ENCODE measurements at regions not wholly inside any gene's neighbourhood (a gene's known extent, or its start where the extent isn't known, plus 50 kb on each side); places are given as distances from the start of the nearest gene placed in this dataset.

- no peak for DNase-seq (ENCODE audit: low spot score)
These were observed 108.4 kb upstream of the RASGRP1 start for GRCh38 chr15:38672814-38673670.

GRCh38 chr15:38674448-38674847, 109.8 kb upstream of the RASGRP1 start:
- DNase-seq (ENCODE audit: low spot score): no peak

- no peak for DNase-seq (ENCODE audit: low spot score)
These were observed 113.7 kb upstream of the RASGRP1 start for GRCh38 chr15:38678281-38678680.

- no peak for DNase-seq (ENCODE audit: low spot score)
These were observed 116.2 kb upstream of the RASGRP1 start for GRCh38 chr15:38680775-38681174.

DNA sequence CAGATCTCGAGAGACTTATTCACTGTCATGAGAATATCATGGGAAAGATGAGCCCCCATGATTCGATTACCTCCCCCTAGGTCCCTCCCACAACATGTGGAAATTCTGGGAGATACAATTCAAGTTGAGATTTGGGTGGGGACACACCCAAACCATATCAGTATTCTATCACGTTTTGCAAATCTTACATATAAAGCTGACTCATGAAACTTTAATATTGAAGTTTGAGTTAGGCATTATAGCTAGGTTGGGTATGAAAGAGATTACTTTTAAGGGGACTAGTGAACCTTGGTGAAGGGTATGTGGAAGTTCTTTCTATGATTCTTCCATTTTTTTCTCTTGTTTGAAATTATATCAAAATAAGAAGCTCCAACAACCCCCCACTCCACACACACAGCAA, 117.7 kb upstream of the RASGRP1 start:
- DNase-seq (ENCODE audit: low spot score): no peak

- no peak for DNase-seq (ENCODE audit: low spot score)
These were observed 118.2 kb upstream of the RASGRP1 start for GRCh38 chr15:38682861-38683260.

- DNase-seq (ENCODE audit: low spot score): peak; percentile 54
These were observed 119.0 kb upstream of the RASGRP1 start for GRCh38 chr15:38683382-38684242.

DNA sequence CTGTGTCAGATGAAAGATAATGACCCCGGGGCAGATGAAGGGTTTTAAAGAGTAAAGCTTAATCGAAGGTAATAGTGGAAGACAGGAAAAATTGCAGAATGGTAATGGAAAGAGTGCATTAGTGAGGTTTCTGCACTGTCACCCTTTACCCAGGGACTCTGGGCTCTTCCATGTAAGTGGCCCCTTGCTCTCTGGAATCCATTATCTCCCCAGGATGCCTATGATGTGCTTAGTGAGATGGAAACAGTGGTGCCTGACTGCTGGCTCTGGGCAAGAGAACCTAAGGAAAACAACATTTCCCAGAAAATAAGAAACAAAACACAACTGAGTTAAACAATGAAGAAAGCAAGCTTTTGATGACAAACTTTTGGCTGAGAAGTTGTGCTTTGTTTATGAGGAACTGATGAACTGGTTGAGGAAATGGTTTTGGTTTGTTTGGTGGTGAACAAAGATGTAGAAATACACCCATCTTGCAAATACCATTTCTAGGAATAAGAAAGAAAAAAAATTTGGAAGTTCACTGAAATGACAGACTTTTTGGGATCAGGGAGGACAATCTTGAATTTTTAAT, 119.9 kb upstream of the RASGRP1 start:
- no peak for DNase-seq (ENCODE audit: low spot score)

DNA sequence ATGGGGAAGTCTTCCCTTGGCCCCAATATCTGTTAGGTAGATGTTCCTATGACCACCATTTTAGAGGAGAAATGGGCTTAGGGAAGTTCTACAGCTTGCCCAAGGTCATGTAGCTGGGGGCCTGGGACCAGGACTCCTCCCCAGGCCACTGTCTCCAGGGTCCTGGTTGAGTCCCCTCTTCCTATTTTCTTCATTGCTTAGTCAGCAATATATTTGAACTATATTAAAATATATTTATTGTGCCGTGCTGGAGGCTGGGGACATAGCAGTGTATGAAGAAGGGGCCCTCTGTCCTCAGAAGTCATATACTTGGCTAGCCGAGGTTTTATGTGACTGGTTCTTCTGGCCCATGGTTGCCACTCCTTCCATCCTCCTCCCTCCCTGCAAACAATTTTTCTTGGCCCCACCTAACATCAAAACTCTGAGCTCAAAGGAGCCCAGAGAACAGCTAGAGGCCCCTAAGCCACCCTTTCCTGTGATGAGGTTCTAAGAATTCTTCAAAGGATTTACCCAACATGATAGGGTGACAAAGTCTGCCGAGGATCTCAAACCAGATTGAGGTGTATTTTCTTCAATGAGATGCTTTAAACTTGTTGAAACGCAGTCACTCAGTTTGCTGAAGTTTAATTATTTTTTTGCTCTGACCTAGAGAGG, 121.2 kb upstream of the RASGRP1 start:
- DNase-seq (ENCODE audit: low spot score): no peak

GRCh38 chr15:38687340-38687739, 122.7 kb upstream of the RASGRP1 start:
- DNase-seq (ENCODE audit: low spot score): no peak

DNA sequence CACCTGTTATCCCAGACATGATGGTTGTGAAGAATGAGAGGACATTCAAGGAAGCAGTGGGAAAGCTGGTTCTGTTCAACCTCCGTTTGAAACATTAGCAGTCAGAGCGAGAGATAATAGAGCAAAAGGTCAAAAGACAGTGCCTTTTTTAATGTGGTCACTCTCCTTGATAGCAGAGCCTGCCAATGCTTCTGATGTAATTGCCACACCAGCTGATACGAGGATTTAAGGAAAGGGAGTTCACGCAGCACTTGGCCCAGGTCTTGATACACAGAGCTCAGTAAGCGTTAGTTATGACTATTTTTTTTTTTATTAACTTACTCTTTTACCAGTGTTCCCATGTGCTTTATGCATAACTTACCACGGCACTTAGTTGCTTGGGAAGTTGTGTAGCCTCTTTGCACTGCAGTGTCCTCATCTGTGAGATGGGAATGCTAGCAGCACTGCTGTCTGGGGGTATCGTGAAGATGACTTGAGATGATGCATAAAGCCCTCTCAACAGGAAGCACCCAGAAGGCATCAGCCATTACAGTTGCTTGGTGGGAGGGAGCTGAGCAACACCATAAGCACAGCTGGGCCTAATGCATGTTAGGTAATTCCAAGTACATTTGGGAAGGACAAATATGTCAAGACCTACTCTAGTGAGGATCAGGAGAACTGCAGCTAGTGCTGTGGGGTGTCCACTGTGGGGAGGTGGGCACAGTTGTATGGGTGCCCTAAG, 123.3 kb upstream of the RASGRP1 start:
- no peak for DNase-seq (ENCODE audit: low spot score)

DNA sequence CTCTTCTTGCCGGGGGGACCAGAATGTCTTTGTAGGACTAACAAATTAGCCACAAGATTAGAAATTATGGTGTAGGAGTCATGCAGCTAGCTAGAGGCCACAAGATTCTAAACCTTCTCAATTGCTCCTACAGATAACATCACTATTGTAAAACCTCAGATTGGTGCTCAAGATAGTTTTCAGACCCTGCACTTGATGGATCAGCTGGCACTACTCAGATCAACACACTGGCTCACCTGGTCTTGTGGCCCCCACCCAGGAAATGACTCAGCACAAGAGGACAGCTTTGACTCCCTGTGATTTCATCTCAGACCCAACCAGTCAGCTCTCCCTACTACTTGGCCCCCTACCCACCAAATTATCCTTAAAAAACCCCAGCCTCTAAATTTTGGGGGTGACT, 124.1 kb upstream of the RASGRP1 start:
- DNase-seq (ENCODE audit: low spot score): no peak

- no peak for DNase-seq (ENCODE audit: low spot score)
These were observed 124.9 kb upstream of the RASGRP1 start for GRCh38 chr15:38689522-38689921.

DNA sequence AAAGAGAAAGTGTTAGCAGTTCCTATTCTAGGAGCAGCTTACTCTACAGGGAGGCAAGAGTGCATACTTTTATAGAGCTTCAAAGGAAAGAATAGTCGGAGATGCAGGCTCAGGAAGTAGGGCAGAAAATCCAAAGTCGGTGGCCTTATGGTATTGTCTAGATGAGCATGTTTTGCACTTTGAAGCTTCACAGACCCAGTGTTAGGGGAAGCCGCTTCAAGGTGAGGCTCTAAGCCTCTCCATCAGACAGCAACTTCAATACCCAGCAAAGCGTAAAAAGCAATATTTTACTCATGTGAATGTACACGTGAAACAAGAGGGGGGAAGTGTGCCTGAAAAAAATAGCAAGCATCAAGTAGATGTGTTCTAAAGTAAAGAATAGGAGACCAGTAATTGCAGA, 125.6 kb upstream of the RASGRP1 start:
- DNase-seq (ENCODE audit: low spot score): no peak

DNA sequence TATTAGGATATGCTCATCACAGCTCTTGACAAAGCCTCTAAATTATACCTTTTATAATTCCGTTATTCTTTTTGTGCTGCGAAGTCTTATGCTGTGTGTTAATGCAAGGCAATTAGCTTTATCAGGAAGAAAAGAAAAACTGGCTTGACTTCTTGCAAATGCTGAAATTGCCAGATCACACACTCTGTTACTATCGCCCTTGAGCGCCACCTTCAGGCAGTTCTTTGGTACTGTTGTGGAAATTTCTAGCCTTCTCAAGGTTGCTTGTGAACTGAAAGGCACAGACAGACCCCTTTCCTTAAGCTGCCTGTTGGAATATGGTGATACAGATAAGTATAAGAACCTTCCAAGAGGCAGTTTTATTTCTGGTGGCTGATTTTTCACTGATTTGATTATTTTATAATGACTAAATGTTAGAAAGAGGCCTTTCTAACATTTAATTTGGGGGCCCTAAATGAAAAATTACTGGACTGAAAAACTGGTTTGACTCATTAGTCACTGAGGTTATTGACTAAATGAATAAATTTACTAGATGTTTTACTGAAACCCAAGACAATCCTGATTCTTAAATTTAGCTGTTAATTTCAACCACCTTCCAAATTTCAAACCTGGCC, 126.2 kb upstream of the RASGRP1 start:
- peak; percentile 71 for DNase-seq (ENCODE audit: low spot score)

DNA sequence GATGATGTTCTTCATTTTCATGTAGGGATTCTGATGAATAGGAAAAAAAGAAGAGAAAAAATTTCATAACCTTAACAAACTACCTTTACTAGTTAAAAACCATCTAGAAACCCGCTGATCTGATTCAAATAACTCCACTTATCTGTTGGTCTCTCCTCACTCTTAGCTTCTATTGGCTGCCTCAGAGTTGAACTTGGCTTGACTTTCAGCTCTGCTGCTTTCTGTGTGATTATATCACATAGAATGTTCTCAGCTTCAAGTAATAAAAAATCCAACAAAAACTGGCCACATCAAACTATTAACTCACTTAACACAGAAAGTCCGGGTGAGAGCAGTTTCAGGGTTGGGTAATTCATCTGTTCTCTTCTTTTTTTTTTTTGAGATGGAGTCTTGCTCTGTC, 126.8 kb upstream of the RASGRP1 start:
- no peak for DNase-seq (ENCODE audit: low spot score)

GRCh38 chr15:38691965-38692788, 127.6 kb upstream of the RASGRP1 start:
- DNase-seq (ENCODE audit: low spot score): no peak

DNA sequence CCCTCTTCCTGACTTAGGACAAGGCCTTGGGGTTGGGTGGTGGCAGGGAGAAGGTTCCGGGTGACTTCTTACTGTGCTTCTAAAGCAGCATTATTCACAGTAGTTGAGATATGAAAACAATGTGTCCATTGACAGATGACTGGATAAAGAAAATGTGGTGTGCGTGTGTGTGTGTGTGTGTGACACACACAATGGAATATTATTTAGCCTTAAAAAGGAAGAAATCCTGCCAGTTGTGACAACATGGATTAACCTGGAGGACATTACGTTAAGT, 128.1 kb upstream of the RASGRP1 start:
- no peak for DNase-seq (ENCODE audit: low spot score)

- DNase-seq (ENCODE audit: low spot score): no peak
These were observed 130.9 kb upstream of the RASGRP1 start for GRCh38 chr15:38695249-38696108.

All from ureter (tissue), 1 donor.